ENCODE measurements at regions not wholly inside any gene's neighbourhood (a gene's known extent, or its start where the extent isn't known, plus 50 kb on each side); places are given as distances from the start of the nearest gene placed in this dataset.

DNA sequence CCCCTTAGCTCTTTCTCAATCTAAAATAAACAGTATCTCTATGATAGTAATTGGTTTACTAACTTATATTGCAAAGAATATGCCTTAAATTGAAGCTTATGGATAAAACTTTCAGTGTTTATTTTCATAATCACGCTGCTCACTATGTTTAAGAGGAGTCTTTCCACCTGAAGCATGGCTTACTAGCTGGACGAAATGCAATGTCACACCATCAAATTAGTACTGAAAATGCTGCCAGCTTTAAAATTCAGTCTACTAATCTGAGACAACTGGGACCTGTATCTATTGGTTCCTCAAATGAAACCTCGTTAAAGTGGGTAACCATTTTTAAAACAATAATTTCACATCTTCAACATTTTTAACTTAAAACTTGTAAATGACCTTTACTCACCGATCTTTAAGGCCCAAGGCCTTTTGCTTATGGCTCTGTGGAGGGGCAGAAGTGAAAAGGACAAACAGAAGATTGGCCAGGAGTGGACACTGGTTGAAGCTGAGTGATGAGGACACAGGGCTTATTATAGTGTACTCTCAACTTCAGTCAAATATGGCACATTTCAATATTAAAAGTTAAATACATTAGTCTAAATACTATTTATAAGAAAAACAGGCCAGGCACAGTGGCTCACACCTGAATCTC lies 212.8 kb upstream of the WSB1 start:
- TF ChIP-seq CTCF (IDR thresholded peaks at IDR 0.05): no peak
- TF ChIP-seq MAX (IDR thresholded peaks at IDR 0.05; ENCODE audit: low read depth): no peak
- no peak for TF ChIP-seq IRF3 (IDR thresholded peaks at IDR 0.05; ENCODE audit: low read depth, low read length)

Measured in SK-N-SH (cell line).